Lower leg skin (tissue), 3 donors: ENCODE measurements at regions not wholly inside any gene's neighbourhood (a gene's known extent, or its start where the extent isn't known, plus 50 kb on each side); places are given as distances from the start of the nearest gene placed in this dataset.

ENCODE experiments used
- POLR2A ChIP-seq, 2 donors: fragments of 450-650 bp; IDR thresholded peaks; one replicate each; pipeline ENCODE4 v1.6.1; 2016 to 2017; ENCODE audit warnings: antibody characterized with exemption in 2 of 2, mild to moderate bottlenecking in 1 of 2, moderate library complexity in 1 of 2
- TF ChIP-seq, protein P1 (sequence below), 3 donors: fragments of 450-650 bp; IDR thresholded peaks; one replicate each; pipeline ENCODE4 v1.5.1; 2016; ENCODE audit warnings: antibody characterized with exemption in 3 of 3, mild to moderate bottlenecking in 3 of 3, moderate library complexity in 2 of 3

DNA sequence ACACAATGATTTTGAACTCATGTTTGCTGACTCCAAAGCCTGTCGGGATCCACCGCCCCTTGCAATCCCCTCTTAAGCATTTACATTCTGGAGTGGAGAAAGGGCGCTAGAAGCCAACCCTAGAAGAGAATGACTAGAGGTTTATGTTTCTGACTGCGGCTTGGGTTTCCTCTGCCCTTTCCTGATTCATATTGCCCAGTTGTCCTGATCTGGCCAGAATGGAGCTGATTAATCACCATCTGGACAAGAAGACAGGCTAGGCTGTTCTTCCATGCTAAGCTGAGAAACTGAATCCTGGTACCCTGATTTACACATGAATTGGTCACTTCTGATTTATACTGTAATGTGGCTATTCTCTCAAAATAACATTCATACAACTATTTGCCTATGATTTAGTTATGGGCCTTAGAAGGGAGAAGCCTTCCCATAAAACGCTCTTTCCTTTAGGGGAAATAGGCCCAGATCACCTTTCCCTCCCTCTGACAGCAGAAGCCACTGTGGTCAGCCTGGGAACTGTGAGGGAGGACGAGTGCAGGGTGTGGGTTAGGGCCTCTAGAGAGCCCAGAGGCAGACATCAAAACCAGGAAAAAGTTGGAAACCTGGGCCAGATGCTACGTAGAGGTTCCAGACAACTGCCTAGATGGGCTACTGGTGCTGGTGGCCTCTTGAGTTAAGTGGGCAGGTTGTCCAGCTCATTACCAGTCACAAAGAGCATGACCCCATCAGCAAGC is 199.2 kb upstream of the PRDM1 start:
- TF ChIP-seq, protein P1, sequence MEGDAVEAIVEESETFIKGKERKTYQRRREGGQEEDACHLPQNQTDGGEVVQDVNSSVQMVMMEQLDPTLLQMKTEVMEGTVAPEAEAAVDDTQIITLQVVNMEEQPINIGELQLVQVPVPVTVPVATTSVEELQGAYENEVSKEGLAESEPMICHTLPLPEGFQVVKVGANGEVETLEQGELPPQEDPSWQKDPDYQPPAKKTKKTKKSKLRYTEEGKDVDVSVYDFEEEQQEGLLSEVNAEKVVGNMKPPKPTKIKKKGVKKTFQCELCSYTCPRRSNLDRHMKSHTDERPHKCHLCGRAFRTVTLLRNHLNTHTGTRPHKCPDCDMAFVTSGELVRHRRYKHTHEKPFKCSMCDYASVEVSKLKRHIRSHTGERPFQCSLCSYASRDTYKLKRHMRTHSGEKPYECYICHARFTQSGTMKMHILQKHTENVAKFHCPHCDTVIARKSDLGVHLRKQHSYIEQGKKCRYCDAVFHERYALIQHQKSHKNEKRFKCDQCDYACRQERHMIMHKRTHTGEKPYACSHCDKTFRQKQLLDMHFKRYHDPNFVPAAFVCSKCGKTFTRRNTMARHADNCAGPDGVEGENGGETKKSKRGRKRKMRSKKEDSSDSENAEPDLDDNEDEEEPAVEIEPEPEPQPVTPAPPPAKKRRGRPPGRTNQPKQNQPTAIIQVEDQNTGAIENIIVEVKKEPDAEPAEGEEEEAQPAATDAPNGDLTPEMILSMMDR (IDR thresholded peaks at IDR 0.05), result no peak
- no peak for TF ChIP-seq POLR2A (IDR thresholded peaks at IDR 0.05)
